ENCODE measurements at regions not wholly inside any gene's neighbourhood (a gene's known extent, or its start where the extent isn't known, plus 50 kb on each side); places are given as distances from the start of the nearest gene placed in this dataset.

DNA sequence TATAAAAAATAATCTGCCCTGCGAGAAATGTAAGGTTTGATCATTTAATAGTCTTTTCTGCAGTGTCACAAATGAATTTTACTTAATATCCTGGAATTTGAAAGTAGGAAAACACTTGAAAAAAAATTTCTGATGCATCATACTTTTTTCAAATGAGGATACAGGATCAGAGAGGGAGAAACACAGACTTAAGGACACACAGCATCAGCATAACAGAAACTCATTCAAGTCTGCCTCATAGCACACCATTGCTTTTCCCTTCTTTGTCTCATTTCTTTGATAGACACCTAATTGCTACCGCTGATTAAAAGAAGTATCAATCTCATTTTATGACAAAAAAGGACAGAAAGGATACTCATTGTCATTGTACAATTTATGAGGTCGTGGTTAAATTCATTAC is 319.0 kb downstream of the TMEM114 start:
- TF ChIP-seq, protein P1, sequence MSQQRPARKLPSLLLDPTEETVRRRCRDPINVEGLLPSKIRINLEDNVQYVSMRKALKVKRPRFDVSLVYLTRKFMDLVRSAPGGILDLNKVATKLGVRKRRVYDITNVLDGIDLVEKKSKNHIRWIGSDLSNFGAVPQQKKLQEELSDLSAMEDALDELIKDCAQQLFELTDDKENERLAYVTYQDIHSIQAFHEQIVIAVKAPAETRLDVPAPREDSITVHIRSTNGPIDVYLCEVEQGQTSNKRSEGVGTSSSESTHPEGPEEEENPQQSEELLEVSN (IDR thresholded peaks at IDR 0.05): no peak
- TF ChIP-seq, protein P2, sequence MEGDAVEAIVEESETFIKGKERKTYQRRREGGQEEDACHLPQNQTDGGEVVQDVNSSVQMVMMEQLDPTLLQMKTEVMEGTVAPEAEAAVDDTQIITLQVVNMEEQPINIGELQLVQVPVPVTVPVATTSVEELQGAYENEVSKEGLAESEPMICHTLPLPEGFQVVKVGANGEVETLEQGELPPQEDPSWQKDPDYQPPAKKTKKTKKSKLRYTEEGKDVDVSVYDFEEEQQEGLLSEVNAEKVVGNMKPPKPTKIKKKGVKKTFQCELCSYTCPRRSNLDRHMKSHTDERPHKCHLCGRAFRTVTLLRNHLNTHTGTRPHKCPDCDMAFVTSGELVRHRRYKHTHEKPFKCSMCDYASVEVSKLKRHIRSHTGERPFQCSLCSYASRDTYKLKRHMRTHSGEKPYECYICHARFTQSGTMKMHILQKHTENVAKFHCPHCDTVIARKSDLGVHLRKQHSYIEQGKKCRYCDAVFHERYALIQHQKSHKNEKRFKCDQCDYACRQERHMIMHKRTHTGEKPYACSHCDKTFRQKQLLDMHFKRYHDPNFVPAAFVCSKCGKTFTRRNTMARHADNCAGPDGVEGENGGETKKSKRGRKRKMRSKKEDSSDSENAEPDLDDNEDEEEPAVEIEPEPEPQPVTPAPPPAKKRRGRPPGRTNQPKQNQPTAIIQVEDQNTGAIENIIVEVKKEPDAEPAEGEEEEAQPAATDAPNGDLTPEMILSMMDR (IDR thresholded peaks at IDR 0.05; ENCODE audit: control extremely low read depth in 1 of 3, insufficient read depth in 1 of 3, low read depth in 1 of 3, low read length in 3 of 3): no peak
- no peak for TF ChIP-seq GABPA (IDR thresholded peaks at IDR 0.05; ENCODE audit: borderline replicate concordance, insufficient read depth, low read length)
- no peak for TF ChIP-seq POLR2AphosphoS5 (IDR thresholded peaks at IDR 0.05; ENCODE audit: low read depth, low read length)
- TF ChIP-seq CBX5 (IDR thresholded peaks at IDR 0.05; ENCODE audit: low read depth, low read length): no peak
- no peak for TF ChIP-seq TAF1 (IDR thresholded peaks at IDR 0.05; ENCODE audit: low read depth, low read length)
